ENCODE measurements at regions not wholly inside any gene's neighbourhood (a gene's known extent, or its start where the extent isn't known, plus 50 kb on each side); places are given as distances from the start of the nearest gene placed in this dataset.

GRCh38 chr21:32834211-32834915 lies 62.8 kb upstream of the PAXBP1 start:
- intact Hi-C loops (cut with DNase I, micrococcal nuclease) = loop anchor here (5.0 kb wide), 6 partner anchors 108 to 773 kb away; no protein-coding TSS in a partner anchor
- H3K36me3 Mint-ChIP-seq (ENCODE audit: low read depth) = no peaks in the 10 kb centered on the region
- DNase-seq (no peak), ATAC-seq (ENCODE audit: poor library complexity) (no peak)
- H3K9me3 ChIP-seq (ENCODE audit: control insufficient read depth in 1 of 2, insufficient read depth in 1 of 2, low read length in 2 of 2) = peaks cover 7 to 16% of the 10 kb centered on the region in 2 experiments
- TF ChIP-seq CTCF (IDR thresholded peaks at IDR 0.05) = no peak
- H3K27me3 ChIP-seq (ENCODE audit: control insufficient read depth in 1 of 2, insufficient read depth in 2 of 2, low read length in 2 of 2) = peaks cover 5 to 7% of the 10 kb centered on the region in 2 experiments
- ChIA-PET CTCF (no interaction called here), POLR2A (no interaction called here)
- H3K4me1 ChIP-seq (ENCODE audit: insufficient read depth, low read length) = no peaks in the 10 kb centered on the region
- H3K4me3 ChIP-seq (ENCODE audit: low read length) = no peak overlapping the region
- no peak overlapping the region for H3K27ac ChIP-seq (ENCODE audit: low read depth in 1 of 2, low read length in 2 of 2)
- H3K36me3 ChIP-seq (ENCODE audit: insufficient read depth, low read length) = no peaks in the 10 kb centered on the region
- H3K4me1 Mint-ChIP-seq (ENCODE audit: low read depth) = no peaks in the 10 kb centered on the region
- H3K27me3 Mint-ChIP-seq = peaks cover 24% of the 10 kb centered on the region
- H3K27ac Mint-ChIP-seq = no peak overlapping the region
- H3K4me3 Mint-ChIP-seq = no peak overlapping the region
- peaks cover 4% of the 10 kb centered on the region for H3K9me3 Mint-ChIP-seq

GRCh38 chr21:32834916-32835235 lies 63.3 kb upstream of the PAXBP1 start:
- POLR2A ChIA-PET = no interaction called here
- Mint-ChIP-seq H3K27ac (no peak overlapping the region), H3K4me1 (ENCODE audit: low read depth) (no peaks in the 10 kb centered on the region), H3K36me3 (ENCODE audit: low read depth) (no peaks in the 10 kb centered on the region), H3K27me3 (peaks cover 27% of the 10 kb centered on the region), H3K4me3 (no peak overlapping the region), H3K9me3 (peaks cover 4% of the 10 kb centered on the region)
- peaks cover 5 to 7% of the 10 kb centered on the region in 2 experiments for H3K27me3 ChIP-seq (ENCODE audit: control insufficient read depth in 1 of 2, insufficient read depth in 2 of 2, low read length in 2 of 2)
- no peak for DNase-seq
- no peaks in the 10 kb centered on the region for H3K36me3 ChIP-seq (ENCODE audit: insufficient read depth, low read length)
- H3K4me3 ChIP-seq (ENCODE audit: low read length) = no peak overlapping the region
- no peaks in the 10 kb centered on the region for H3K4me1 ChIP-seq (ENCODE audit: insufficient read depth, low read length)
- no peak overlapping the region for H3K27ac ChIP-seq (ENCODE audit: low read depth in 1 of 2, low read length in 2 of 2)
- H3K9me3 ChIP-seq (ENCODE audit: control insufficient read depth in 1 of 2, insufficient read depth in 1 of 2, low read length in 2 of 2) = peaks cover 7 to 16% of the 10 kb centered on the region in 2 experiments
- intact Hi-C loops (cut with DNase I, micrococcal nuclease) = loop anchor here (5.0 kb wide), 6 partner anchors 107 to 772 kb away; no protein-coding TSS in a partner anchor
- CTCF ChIA-PET = no interaction called here
- no peak for TF ChIP-seq CTCF (IDR thresholded peaks at IDR 0.05)
- no peak for ATAC-seq (ENCODE audit: poor library complexity)

GRCh38 chr21:32842146-32842545 lies 70.6 kb upstream of the PAXBP1 start:
- Histone ChIP-seq H3K36me3 (ENCODE audit: insufficient read depth, low read length) (no peaks in the 10 kb centered on the region), H3K9me3 (ENCODE audit: control insufficient read depth in 1 of 2, insufficient read depth in 1 of 2, low read length in 2 of 2) (peaks cover 1 to 3% of the 10 kb centered on the region in 2 experiments), H3K4me3 (ENCODE audit: low read length) (no peak overlapping the region), H3K27me3 (ENCODE audit: control insufficient read depth in 1 of 2, insufficient read depth in 2 of 2, low read length in 2 of 2) (peaks cover 0 to 9% of the 10 kb centered on the region in 2 experiments), H3K4me1 (ENCODE audit: insufficient read depth, low read length) (no peaks in the 10 kb centered on the region), H3K27ac (ENCODE audit: low read depth in 1 of 2, low read length in 2 of 2) (no peak overlapping the region)
- Mint-ChIP-seq H3K27me3 (peaks cover 27% of the 10 kb centered on the region), H3K4me3 (no peak overlapping the region), H3K36me3 (ENCODE audit: low read depth) (no peaks in the 10 kb centered on the region), H3K4me1 (ENCODE audit: low read depth) (no peaks in the 10 kb centered on the region), H3K27ac (no peak overlapping the region), H3K9me3 (peaks cover 4% of the 10 kb centered on the region)
- ATAC-seq (ENCODE audit: poor library complexity) (no peak), DNase-seq (no peak)
- ChIA-PET CTCF (no interaction called here), POLR2A (no interaction called here)
- intact Hi-C loops (cut with DNase I, micrococcal nuclease) = no loop called here
- TF ChIP-seq CTCF (IDR thresholded peaks at IDR 0.05) = no peak

All from CD4-positive, alpha-beta T cell (primary cell).